GM18499 (cell line): ENCODE measurements at regions not wholly inside any gene's neighbourhood (a gene's known extent, or its start where the extent isn't known, plus 50 kb on each side); places are given as distances from the start of the nearest gene placed in this dataset.

Experiments
- ATAC-seq: cut with Tn5 transposase; IDR thresholded peaks from one replicate; pipeline ENCODE4 v1.9.1; 2021; ENCODE audit warnings: moderate number of reproducible peaks; ENCODE audit not compliant: insufficient read depth, unreplicated experiment

- ATAC-seq: no peak
These were observed 165.2 kb downstream of the TMEM38B start for GRCh38 chr9:105859428-105860091.

GRCh38 chr9:105860516-105860915 is 166.2 kb downstream of the TMEM38B start:
- ATAC-seq: no peak

DNA sequence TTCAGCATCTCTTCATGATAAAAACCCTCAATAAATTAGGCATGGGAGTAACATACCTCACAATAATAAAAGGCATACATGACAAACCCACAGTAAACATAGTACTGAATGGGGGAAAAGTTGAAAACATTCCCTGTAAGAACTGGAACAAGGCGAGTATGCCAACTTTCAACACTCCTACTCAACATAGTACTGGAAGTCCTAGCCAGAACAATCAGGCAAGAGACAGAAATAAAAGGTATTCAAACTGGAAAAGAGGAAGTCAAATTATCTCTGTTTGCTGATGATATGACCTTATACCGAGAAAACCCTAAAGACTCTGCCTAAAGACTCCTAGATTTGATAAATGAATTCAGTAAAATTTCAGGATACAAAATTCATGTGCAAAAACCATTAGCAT is 167.6 kb downstream of the TMEM38B start:
- no peak for ATAC-seq

DNA sequence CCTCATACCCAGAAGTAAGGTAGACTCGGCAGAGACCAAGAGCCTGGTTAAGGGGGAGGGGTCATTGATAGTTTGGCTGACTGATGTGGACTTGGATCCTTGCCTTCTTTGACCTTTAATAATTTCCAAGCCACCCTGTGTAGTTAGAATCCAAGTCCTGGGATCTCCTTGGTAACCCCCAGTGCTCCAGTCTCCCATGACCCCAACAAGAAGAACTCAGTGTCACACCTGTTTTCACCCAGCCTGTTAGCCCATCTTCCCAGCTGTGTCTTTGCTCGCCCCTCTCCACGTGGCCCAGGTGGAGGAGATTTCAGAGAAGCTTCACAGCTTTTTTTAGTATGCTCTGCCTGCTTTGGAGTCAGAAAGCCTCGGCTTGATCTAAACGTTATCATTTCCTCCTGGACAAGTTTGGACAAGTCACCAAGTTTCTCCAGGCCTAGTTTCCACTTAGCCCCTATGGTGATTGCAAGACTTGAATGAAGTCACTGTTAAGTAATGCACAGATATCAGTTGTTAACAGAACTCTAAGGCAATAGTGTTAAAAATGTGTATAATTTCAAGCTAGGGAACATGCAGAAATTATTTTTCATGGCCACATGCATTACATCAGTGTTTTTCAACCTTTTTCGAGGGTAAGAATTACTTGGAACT is 170.0 kb downstream of the TMEM38B start:
- ATAC-seq: no peak

GRCh38 chr9:105865285-105865684 is 170.9 kb downstream of the TMEM38B start:
- ATAC-seq: no peak

- ATAC-seq: no peak
These were observed 177.2 kb downstream of the TMEM38B start for GRCh38 chr9:105871540-105871939.

- ATAC-seq: no peak
These were observed 179.5 kb downstream of the TMEM38B start for GRCh38 chr9:105873801-105874200.

- no peak for ATAC-seq
These were observed 183.4 kb downstream of the TMEM38B start for GRCh38 chr9:105877721-105878120.

DNA sequence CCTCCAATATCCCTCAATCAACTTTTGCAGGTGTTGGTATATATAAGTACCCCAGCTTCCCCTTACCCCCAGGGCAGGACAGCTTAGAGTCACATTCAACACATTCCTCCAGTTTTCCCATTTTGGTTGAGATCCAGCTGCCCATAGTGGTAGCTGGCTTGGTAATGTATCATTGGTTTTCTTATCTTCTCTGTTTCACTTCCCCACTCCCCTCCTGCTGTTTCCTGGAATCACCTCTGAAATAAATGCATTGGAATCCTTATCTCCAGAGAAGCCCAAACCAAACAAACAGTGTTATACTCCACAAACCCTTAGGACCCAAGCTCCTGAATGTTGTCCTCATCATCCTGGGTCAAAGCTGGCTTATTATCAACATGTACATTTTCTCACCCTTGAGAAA is 184.8 kb downstream of the TMEM38B start:
- no peak for ATAC-seq

DNA sequence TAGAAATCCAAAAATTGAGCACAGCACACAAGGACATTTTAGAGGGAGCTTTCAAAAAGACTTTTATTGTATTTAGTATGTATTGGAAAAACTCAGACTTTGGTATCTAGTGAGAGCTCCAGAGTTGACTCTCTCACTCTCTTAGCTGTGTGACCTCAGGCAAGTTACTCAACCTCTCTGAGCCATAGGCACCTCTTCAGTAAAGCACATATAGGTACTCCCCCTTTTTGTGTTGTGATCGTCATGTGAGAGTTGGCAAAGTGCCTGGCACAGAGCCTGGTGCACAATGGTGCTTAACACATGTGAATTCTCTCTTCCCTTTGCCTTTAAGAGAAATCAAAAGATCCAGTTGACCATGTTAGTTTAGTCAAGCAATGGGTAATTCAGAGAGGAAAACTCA is 186.2 kb downstream of the TMEM38B start:
- no peak for ATAC-seq

GRCh38 chr9:105881021-105881420 is 186.7 kb downstream of the TMEM38B start:
- no peak for ATAC-seq

- peak; percentile 35 for ATAC-seq
These were observed 187.5 kb downstream of the TMEM38B start for GRCh38 chr9:105881654-105882349.

GRCh38 chr9:105883847-105884246 is 189.5 kb downstream of the TMEM38B start:
- peak; percentile 94 for ATAC-seq

DNA sequence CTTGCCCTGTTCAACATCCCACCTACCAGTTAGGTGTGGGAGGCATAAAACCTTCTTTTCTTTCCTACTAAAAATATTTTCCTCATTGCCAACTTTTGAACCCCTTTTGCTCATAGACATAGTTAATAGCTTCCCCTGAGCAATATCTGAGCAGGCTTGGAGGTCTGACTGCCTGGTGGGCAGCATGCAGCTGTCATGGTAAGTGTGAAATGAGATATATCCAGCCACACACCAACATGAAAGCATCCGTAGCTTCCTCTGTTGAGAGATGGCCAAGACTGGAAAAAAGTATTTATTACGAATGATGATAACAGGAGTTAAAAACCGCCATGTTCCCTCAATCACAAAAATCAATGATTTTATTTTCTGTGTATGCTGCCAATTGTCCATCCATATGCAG is 190.1 kb downstream of the TMEM38B start:
- no peak for ATAC-seq

DNA sequence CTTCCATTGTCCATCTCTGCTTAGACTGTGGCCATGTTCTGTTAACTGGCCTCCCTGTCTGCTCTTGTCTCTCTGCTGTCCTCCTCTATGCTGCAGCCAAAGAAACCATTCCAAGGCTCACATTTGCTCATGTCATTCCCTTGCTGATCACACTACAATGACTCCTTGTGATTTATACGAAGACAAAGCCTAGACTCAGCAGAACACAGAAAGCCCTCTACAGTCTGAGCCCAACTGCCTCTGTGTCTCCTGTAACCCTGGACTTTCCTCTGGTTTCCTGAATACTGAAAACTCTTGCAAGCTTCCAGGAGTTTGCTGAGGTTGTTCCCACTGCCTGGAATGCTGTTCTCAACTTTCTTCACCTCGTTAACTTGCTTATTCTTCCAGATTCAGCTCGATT is 191.8 kb downstream of the TMEM38B start:
- no peak for ATAC-seq

DNA sequence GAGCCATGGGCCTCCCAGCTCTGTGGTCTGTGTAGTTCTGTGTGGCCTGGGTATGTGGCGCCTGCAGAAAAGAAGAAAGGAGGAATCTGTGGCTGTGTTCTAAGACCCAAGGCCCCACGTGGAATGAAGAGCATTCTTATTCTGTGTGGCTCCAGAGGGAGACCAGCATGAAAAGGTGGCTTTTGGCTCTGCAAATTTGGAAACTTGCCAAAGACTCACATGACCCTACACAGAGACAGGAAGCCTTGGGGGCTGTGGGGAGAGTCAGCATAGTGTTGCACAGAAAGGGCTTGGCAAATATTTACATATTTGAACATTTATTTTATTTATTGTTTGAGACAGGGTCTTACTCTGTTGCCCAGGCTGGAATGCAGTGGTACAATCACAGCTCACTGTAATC is 193.3 kb downstream of the TMEM38B start:
- no peak for ATAC-seq

GRCh38 chr9:105890046-105890822 is 195.9 kb downstream of the TMEM38B start:
- ATAC-seq: no peak

GRCh38 chr9:105900123-105900522 is 205.8 kb downstream of the TMEM38B start:
- ATAC-seq: no peak

DNA sequence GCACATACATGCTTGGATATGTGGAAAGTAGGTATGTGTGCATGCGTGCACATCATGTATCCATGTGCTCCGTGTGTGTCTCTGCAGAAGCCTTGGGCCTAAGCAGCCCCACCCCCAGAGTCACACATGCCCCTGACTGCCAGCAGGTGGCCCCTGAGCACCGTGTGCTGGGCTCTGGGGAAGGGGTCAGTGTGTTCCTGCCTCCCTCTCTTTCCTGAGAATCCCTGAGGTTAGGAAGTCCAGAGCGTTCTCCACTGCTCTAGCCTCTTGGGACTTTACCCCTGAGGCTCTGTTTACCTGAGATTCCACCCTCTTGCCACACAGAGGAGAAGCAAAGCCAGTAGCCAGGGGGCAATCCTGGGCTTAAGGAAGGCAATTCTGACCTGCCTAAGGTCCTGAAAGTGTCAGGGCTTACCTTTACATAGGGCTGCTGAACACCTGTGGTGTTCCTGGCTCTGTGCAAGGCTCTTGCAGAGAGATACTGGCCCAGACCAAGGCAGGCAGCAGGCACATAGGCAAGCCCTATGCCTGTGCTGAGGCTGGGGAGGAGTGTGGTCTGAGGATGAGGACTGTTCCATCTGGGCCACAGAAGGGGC is 207.3 kb downstream of the TMEM38B start:
- no peak for ATAC-seq

GRCh38 chr9:105908069-105908468 is 213.7 kb downstream of the TMEM38B start:
- ATAC-seq: no peak
